ENCODE measurements at regions not wholly inside any gene's neighbourhood (a gene's known extent, or its start where the extent isn't known, plus 50 kb on each side); places are given as distances from the start of the nearest gene placed in this dataset.

GRCh38 chr2:62423883-62424458, 82.0 kb downstream of the TMEM17 start:
- Histone ChIP-seq H4K20me1 (ENCODE audit: insufficient read depth) (no peaks in the 10 kb centered on the region), H3K36me3 (ENCODE audit: insufficient read depth, low read length) (no peaks in the 10 kb centered on the region), H3K9me3 (ENCODE audit: low read length) (no peaks in the 10 kb centered on the region), H2AFZ (ENCODE audit: low read depth, low read length) (no peak overlapping the region), H3K4me3 (ENCODE audit: low read length) (no peak overlapping the region), H3K27ac (ENCODE audit: low read length) (no peak overlapping the region), H3K9ac (ENCODE audit: low read length) (no peak overlapping the region), H3F3A (ENCODE audit: insufficient read depth, low read length, poor library complexity, severe bottlenecking) (no peaks in the 10 kb centered on the region), H3K9me2 (ENCODE audit: insufficient read depth, low read length) (no peaks in the 10 kb centered on the region), H3K4me2 (ENCODE audit: low read length) (no peak overlapping the region), H3K27me3 (ENCODE audit: insufficient read depth, low read depth, low read length) (no peaks in the 10 kb centered on the region), H3K79me2 (replicated peaks; ENCODE audit: insufficient read depth, low read length) (no peaks in the 10 kb centered on the region)
- TF ChIP-seq SMC3 (conservative IDR thresholded peaks at IDR 0.05; ENCODE audit: poor library complexity) = no peak
- TF ChIP-seq CTCF (IDR thresholded peaks at IDR 0.05; ENCODE audit: poor library complexity, severe bottlenecking) = no peak
- no peak for TF ChIP-seq REST (IDR thresholded peaks at IDR 0.05; ENCODE audit: borderline replicate concordance)
- TF ChIP-seq TAF1 (IDR thresholded peaks at IDR 0.05; ENCODE audit: low read depth) = no peak
- no peak for TF ChIP-seq POLR2AphosphoS5 (IDR thresholded peaks at IDR 0.05)
- TF ChIP-seq EZH2 (IDR thresholded peaks at IDR 0.05; ENCODE audit: borderline replicate concordance, insufficient read depth, low read length, poor library complexity, severe bottlenecking) = no peak

DNA sequence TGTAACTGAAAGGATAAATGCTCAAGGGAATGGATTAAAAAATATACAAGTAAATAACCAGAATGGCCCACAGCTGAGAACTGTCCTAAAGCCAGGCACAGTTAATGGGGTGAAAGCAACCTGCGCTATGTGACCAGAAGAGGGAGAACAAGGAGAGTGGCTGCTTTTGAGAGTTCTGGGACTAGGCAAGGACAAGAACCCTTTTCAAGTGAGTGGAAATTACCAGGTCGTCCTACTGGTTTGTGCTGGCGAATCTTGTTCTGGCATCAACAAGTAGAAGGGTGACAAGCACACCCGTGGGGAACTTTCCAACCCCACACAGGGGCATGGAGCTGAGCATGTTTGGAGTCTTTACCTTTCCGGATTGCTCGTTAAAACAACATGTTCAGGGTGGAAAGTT, 82.8 kb downstream of the TMEM17 start:
- Histone ChIP-seq H4K20me1 (ENCODE audit: insufficient read depth) (no peaks in the 10 kb centered on the region), H3K9me3 (ENCODE audit: low read length) (no peaks in the 10 kb centered on the region), H3K4me2 (ENCODE audit: low read length) (no peak overlapping the region), H2AFZ (ENCODE audit: low read depth, low read length) (no peak overlapping the region), H3K9me2 (ENCODE audit: insufficient read depth, low read length) (no peaks in the 10 kb centered on the region), H3K9ac (ENCODE audit: low read length) (no peak overlapping the region), H3K27ac (ENCODE audit: low read length) (no peak overlapping the region), H3F3A (ENCODE audit: insufficient read depth, low read length, poor library complexity, severe bottlenecking) (no peaks in the 10 kb centered on the region), H3K4me3 (ENCODE audit: low read length) (no peak overlapping the region), H3K79me2 (replicated peaks; ENCODE audit: insufficient read depth, low read length) (no peaks in the 10 kb centered on the region), H3K36me3 (ENCODE audit: insufficient read depth, low read length) (no peaks in the 10 kb centered on the region), H3K27me3 (ENCODE audit: insufficient read depth, low read depth, low read length) (no peaks in the 10 kb centered on the region)
- TF ChIP-seq RAD21 (conservative IDR thresholded peaks at IDR 0.05) (no peak), POLR2AphosphoS5 (IDR thresholded peaks at IDR 0.05) (no peak), MXI1 (conservative IDR thresholded peaks at IDR 0.05; ENCODE audit: poor library complexity, severe bottlenecking) (no peak), REST (IDR thresholded peaks at IDR 0.05; ENCODE audit: borderline replicate concordance) (no peak), CTCF (IDR thresholded peaks at IDR 0.05; ENCODE audit: poor library complexity, severe bottlenecking) (no peak), TAF1 (IDR thresholded peaks at IDR 0.05; ENCODE audit: low read depth) (no peak), SMC3 (conservative IDR thresholded peaks at IDR 0.05; ENCODE audit: poor library complexity) (no peak), EP300 (conservative IDR thresholded peaks at IDR 0.05; ENCODE audit: poor library complexity, severe bottlenecking) (no peak), EZH2 (IDR thresholded peaks at IDR 0.05; ENCODE audit: borderline replicate concordance, insufficient read depth, low read length, poor library complexity, severe bottlenecking) (no peak)
